HG03139 (cell line): ENCODE measurements at regions not wholly inside any gene's neighbourhood (a gene's known extent, or its start where the extent isn't known, plus 50 kb on each side); places are given as distances from the start of the nearest gene placed in this dataset.

Experiments used
- ATAC-seq: cut with Tn5 transposase; IDR thresholded peaks from one replicate; pipeline ENCODE4 v1.9.1; 2021; ENCODE audit not compliant: unreplicated experiment

GRCh38 chr16:64254443-64255367, 867.2 kb downstream of the CDH11 start:
- ATAC-seq: no peak

- no peak for ATAC-seq
These were observed 868.3 kb downstream of the CDH11 start for GRCh38 chr16:64253525-64253924.

GRCh38 chr16:64253096-64253495, 868.8 kb downstream of the CDH11 start:
- no peak for ATAC-seq

GRCh38 chr16:64251742-64252141, 870.1 kb downstream of the CDH11 start:
- no peak for ATAC-seq

- ATAC-seq: no peak
These were observed 871.0 kb downstream of the CDH11 start for GRCh38 chr16:64250866-64251265.

- ATAC-seq: no peak
These were observed 879.4 kb downstream of the CDH11 start for GRCh38 chr16:64242492-64242891.

- ATAC-seq: no peak
These were observed 881.3 kb downstream of the CDH11 start for GRCh38 chr16:64240586-64240985.

- no peak for ATAC-seq
These were observed 883.3 kb downstream of the CDH11 start for GRCh38 chr16:64238571-64238970.

- ATAC-seq: no peak
These were observed 885.5 kb downstream of the CDH11 start for GRCh38 chr16:64236316-64236715.

GRCh38 chr16:64234200-64234599, 887.7 kb downstream of the CDH11 start:
- ATAC-seq: no peak

- no peak for ATAC-seq
These were observed 896.2 kb downstream of the CDH11 start for GRCh38 chr16:64225696-64226095.

GRCh38 chr16:64225036-64225435, 896.8 kb downstream of the CDH11 start:
- ATAC-seq: no peak

- ATAC-seq: no peak
These were observed 903.9 kb downstream of the CDH11 start for GRCh38 chr16:64217789-64218535.

- ATAC-seq: no peak
These were observed 906.1 kb downstream of the CDH11 start for GRCh38 chr16:64215730-64216129.

- ATAC-seq: no peak
These were observed 910.5 kb downstream of the CDH11 start for GRCh38 chr16:64211331-64211730.

- no peak for ATAC-seq
These were observed 915.0 kb downstream of the CDH11 start for GRCh38 chr16:64206862-64207261.

- ATAC-seq: no peak
These were observed 918.7 kb downstream of the CDH11 start for GRCh38 chr16:64203126-64203525.

GRCh38 chr16:64202571-64202970, 919.3 kb downstream of the CDH11 start:
- ATAC-seq: no peak

- ATAC-seq: no peak
These were observed 925.4 kb downstream of the CDH11 start for GRCh38 chr16:64196444-64196843.

GRCh38 chr16:64185954-64186353, 935.9 kb downstream of the CDH11 start:
- ATAC-seq: no peak

GRCh38 chr16:64184156-64184555, 937.7 kb downstream of the CDH11 start:
- no peak for ATAC-seq

- no peak for ATAC-seq
These were observed 938.9 kb downstream of the CDH11 start for GRCh38 chr16:64182985-64183384.
